ENCODE measurements at regions not wholly inside any gene's neighbourhood (a gene's known extent, or its start where the extent isn't known, plus 50 kb on each side); places are given as distances from the start of the nearest gene placed in this dataset.
"Not testable (repeated sequence)": the region's sequence is repeated elsewhere in the genome, so short reads cannot be mapped to it uniquely, and the experiment has no call there.

DNA sequence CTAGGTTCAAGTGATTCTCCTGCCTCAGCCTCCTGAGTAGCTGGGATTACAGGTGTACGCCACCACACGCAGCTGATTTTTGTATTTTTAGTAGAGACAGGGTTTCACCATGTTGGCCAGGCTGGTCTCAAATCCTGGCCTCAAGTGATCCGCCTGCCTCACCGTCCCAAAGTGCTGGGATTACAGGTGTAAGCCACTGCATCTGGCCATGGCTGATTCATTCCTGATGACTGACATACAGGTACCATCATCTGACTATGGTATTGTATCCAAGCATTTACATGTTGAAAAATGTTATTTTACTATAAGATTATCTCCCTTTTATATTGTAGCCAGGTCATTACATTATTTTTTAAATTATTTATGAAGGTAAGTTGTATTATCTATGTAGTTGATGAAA lies 180.5 kb downstream of the NRP2 start:
- not testable (repeated sequence) for H3K4me3 ChIP-seq (ENCODE audit: insufficient read depth, low read depth, low read length); DNase-seq; H3K27me3 ChIP-seq (ENCODE audit: control insufficient read depth, insufficient read depth, low read length); H3K36me3 ChIP-seq (replicated peaks; ENCODE audit: control insufficient read depth, insufficient read depth, low read length)

DNA sequence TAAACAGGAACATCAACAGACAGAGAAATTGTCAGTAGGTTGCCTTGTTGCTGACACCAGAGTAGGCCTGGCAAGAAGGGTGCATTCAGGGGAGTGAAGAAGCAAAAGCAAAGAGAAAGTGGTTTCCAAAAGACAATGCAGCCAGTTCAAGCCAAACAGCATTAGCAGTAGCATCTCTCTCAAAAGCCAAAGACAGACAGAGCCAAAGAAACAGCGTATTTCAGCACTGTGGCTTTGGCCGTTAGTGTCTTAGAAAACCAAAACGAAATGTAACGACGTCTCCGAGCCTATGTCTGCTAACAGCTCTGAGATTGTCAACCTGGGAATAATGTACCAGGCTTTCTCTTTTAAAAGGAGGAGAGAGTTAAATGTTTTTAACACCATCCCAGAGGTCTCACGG lies 178.6 kb downstream of the NRP2 start:
- DNase-seq, result no peak
- Histone ChIP-seq H3K27me3 (ENCODE audit: control insufficient read depth, insufficient read depth, low read length) (no peaks in the 10 kb centered on the region), H3K36me3 (replicated peaks; ENCODE audit: control insufficient read depth, insufficient read depth, low read length) (no peaks in the 10 kb centered on the region), H3K4me3 (ENCODE audit: insufficient read depth, low read depth, low read length) (no peak overlapping the region)

DNA sequence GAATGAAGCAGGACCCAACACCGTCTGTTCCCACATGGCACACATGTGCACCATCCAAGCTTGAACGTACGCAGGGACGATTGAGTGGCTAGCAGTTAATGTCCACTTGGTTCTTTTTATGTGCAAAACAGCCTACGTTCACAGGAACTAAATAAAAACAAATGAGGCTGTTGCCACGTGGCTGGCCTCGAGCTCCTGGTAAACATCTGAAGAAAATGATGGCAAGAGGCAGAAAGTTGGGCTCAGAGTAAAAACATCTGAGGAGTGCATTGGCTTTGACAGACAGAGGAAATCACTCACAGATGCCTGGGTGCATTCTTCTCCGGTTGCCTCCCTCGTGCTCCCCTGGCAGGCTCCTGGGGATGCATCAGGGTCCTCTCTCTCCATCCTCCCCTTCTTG lies 177.9 kb downstream of the NRP2 start:
- no peak overlapping the region for H3K4me3 ChIP-seq (ENCODE audit: insufficient read depth, low read depth, low read length)
- no peaks in the 10 kb centered on the region for H3K36me3 ChIP-seq (replicated peaks; ENCODE audit: control insufficient read depth, insufficient read depth, low read length)
- no peak for DNase-seq
- no peaks in the 10 kb centered on the region for H3K27me3 ChIP-seq (ENCODE audit: control insufficient read depth, insufficient read depth, low read length)

DNA sequence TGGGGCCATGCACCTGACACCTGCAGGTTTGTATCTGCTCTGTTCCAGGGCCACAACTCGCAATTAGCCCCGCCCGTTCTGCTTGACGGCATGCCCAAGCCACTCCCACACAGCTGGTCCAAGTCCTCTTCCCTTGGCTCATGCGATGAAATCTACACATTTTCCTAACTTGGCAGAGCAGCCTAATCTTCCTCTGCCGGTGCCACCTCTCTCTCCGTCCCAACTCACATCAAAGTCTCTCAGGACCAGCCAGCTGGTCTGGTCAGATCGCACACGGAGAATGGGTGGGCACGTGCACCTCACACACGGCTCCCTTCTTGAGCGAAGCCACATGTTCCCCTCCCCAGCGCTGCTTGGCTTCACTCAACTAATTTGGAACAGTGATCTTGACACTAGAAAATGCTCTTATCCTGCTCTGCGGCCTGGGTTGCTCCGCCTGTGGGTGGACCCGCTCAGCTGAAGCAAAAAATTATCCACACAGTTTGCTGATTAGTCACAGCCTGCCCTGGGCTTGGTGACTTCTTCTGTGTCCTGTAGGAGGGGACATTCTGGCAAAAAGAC lies 176.7 kb downstream of the NRP2 start:
- DNase-seq, result no peak
- H3K27me3 ChIP-seq (ENCODE audit: control insufficient read depth, insufficient read depth, low read length), result no peaks in the 10 kb centered on the region

DNA sequence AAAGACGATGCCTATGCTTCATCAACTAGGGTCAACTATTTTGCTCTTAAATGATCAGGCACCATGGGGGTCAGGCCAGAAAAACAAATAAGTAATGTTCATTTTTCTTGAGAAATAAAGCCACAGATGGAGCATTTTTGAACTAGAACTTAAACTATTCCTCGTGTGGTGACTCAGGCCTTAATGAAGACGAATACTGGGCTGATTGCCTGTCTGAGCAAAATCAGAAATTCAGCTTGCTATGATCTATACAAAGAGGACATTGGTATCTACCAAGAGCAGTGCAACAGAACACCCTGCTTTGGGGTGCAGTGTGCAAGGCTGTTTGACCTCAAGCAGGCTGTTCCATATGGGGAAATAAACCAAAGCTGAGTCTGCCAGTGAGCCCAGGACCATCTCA lies 176.0 kb downstream of the NRP2 start:
- Histone ChIP-seq H3K36me3 (replicated peaks; ENCODE audit: control insufficient read depth, insufficient read depth, low read length) (no peaks in the 10 kb centered on the region), H3K27me3 (ENCODE audit: control insufficient read depth, insufficient read depth, low read length) (no peaks in the 10 kb centered on the region), H3K4me3 (ENCODE audit: insufficient read depth, low read depth, low read length) (no peak overlapping the region)
- DNase-seq, result no peak

More for the DNA sequence above, 176.7 kb downstream of the NRP2 start:
- Histone ChIP-seq H3K36me3 (replicated peaks; ENCODE audit: control insufficient read depth, insufficient read depth, low read length) (no peaks in the 10 kb centered on the region), H3K4me3 (ENCODE audit: insufficient read depth, low read depth, low read length) (no peak overlapping the region)

DNA sequence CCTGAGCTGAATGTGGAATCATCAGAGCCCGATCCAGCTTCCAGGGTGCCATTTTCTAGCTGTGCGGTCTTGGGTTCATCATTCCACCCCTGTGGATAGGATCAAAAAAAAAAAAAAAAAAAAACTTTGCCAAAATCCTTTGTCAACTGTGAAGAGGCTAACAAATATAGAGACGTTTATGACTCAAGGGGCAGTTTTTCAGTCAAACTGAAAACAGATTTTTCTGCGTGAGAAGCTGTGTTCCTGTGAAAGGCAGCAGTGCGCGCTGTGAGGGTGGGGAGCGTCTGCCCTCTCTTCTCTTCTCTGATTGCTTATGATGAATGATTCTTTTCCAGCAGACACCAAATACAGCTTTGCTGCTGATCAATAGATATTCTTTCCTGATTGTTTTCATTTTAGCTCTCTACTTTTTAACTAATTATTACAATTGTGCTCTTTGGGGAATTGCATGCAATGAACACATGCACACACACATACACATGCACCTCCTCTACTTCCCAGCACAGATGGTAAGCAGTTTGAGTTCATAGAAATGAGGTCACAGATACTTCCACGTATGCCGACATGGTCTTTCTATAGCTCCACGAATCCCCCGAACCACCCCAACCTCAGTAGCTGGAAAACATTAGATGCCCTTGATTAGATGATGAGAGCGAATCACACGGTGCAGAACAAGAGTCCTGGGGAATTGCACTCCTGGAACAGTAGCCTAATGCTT lies 175.4 kb downstream of the NRP2 start:
- Histone ChIP-seq H3K4me3 (ENCODE audit: insufficient read depth, low read depth, low read length) (no peak overlapping the region), H3K36me3 (replicated peaks; ENCODE audit: control insufficient read depth, insufficient read depth, low read length) (no peaks in the 10 kb centered on the region), H3K27me3 (ENCODE audit: control insufficient read depth, insufficient read depth, low read length) (no peaks in the 10 kb centered on the region)
- DNase-seq, result no peak

DNA sequence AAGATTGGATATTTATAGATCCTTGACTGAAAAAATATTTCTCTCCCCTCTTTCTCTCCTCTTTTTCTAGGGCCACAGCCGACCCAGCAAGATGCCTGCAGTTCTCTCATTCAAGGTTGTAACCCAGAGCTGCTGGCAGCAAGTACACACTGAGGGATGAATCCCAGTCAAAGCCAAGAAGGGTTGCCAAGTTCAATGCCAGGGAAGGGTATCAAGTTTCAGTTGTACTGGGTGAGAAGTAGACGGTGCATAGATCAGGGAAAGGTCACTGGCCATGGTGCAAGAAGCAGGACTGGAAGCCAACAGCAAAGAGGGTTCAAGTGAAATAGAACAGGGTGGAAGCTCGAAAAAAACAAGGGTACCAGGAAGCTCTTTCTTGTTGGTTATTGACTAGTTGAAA lies 170.2 kb downstream of the NRP2 start:
- Histone ChIP-seq H3K4me3 (ENCODE audit: insufficient read depth, low read depth, low read length) (no peak overlapping the region), H3K27me3 (ENCODE audit: control insufficient read depth, insufficient read depth, low read length) (no peaks in the 10 kb centered on the region), H3K36me3 (replicated peaks; ENCODE audit: control insufficient read depth, insufficient read depth, low read length) (no peaks in the 10 kb centered on the region)
- DNase-seq, result no peak

DNA sequence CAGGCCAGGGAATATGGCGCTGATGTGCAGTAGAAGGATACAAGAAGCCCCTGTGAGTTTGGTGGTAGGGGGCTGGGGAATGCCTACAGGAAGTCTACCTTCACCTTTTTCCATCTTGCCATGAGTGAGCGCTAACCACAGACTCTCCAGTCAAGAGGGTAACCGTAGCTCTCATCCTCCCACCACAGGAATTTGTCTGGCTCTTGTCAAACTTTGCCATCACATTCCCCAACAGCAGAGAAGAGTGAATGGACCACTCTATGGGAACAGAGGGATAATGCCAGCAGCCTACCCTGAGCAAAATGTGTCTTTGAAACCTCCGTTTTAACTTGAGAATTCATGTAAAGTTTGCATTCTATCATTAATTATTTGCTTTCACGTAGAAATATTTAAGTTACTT lies 168.3 kb downstream of the NRP2 start:
- no peak for DNase-seq
- Histone ChIP-seq H3K36me3 (replicated peaks; ENCODE audit: control insufficient read depth, insufficient read depth, low read length) (no peaks in the 10 kb centered on the region), H3K27me3 (ENCODE audit: control insufficient read depth, insufficient read depth, low read length) (no peaks in the 10 kb centered on the region), H3K4me3 (ENCODE audit: insufficient read depth, low read depth, low read length) (no peak overlapping the region)

DNA sequence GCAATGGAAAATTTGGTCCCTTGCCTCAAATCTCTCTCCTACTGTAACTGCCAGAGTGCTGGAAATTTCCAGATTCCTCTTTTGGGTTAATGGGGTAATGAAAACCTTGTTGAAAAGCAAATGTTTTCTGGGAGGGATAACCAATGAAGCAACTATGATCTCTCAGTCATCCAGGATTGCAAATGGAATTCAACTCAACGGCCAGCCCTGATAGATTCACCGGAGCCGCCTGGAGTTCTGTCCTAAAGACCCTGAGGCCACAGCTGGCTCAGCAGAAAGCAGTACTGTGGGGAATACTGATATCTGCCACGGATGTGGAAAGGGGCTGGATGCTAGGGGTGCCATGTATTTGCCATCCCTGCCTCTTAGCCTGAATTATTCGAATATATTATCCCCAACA lies 167.8 kb downstream of the NRP2 start:
- H3K4me3 ChIP-seq (ENCODE audit: insufficient read depth, low read depth, low read length), result no peak overlapping the region
- no peak for DNase-seq
- no peaks in the 10 kb centered on the region for H3K36me3 ChIP-seq (replicated peaks; ENCODE audit: control insufficient read depth, insufficient read depth, low read length)
- no peaks in the 10 kb centered on the region for H3K27me3 ChIP-seq (ENCODE audit: control insufficient read depth, insufficient read depth, low read length)

DNA sequence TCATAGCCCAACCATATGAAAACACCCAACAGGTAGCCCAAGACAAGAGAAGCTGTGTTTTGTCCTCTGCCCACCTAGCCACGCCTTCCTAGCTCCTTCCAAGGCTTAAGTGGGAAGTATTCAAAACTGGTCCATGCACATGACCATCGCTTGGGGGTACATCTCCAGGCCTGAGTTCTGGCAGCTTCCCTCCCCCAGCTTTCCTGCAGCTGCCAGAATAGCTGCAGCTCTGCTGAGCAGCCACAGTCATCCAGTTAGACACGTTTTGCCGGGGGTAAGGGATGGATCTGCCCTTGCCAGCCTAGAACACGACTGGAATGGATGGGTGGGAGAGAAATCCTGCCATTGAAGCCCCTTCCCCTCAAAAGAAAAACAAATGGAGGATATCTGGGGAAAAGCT lies 166.8 kb downstream of the NRP2 start:
- no peak for DNase-seq
- Histone ChIP-seq H3K36me3 (replicated peaks; ENCODE audit: control insufficient read depth, insufficient read depth, low read length) (no peaks in the 10 kb centered on the region), H3K27me3 (ENCODE audit: control insufficient read depth, insufficient read depth, low read length) (no peaks in the 10 kb centered on the region), H3K4me3 (ENCODE audit: insufficient read depth, low read depth, low read length) (no peak overlapping the region)

DNA sequence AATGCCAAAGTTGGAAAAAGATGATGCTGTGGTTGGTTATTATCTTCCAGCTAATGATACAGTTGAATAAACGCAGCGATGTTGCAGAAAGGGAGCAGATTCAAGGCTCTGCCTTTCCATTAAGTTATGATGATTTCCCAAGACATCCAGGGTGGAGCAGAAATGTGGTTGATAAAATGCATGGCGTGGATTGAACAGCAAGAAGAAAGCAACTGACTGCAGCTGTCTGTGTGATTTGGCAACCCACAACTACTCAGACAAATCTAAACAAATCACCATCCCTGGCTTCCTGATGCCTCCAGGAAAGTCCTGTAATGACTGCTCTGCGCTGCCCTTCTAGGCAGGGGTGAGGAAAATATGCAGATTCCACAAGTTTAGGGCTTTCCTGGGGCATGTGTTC lies 166.3 kb downstream of the NRP2 start:
- no peak for DNase-seq

More for the DNA sequence above, 166.3 kb downstream of the NRP2 start:
- no peaks in the 10 kb centered on the region for H3K36me3 ChIP-seq (replicated peaks; ENCODE audit: control insufficient read depth, insufficient read depth, low read length)
- H3K4me3 ChIP-seq (ENCODE audit: insufficient read depth, low read depth, low read length), result no peak overlapping the region
- no peaks in the 10 kb centered on the region for H3K27me3 ChIP-seq (ENCODE audit: control insufficient read depth, insufficient read depth, low read length)
